ENCODE measurements at regions not wholly inside any gene's neighbourhood (a gene's known extent, or its start where the extent isn't known, plus 50 kb on each side); places are given as distances from the start of the nearest gene placed in this dataset.
"Not testable (repeated sequence)": the region's sequence is repeated elsewhere in the genome, so short reads cannot be mapped to it uniquely, and the experiment has no call there.

DNA sequence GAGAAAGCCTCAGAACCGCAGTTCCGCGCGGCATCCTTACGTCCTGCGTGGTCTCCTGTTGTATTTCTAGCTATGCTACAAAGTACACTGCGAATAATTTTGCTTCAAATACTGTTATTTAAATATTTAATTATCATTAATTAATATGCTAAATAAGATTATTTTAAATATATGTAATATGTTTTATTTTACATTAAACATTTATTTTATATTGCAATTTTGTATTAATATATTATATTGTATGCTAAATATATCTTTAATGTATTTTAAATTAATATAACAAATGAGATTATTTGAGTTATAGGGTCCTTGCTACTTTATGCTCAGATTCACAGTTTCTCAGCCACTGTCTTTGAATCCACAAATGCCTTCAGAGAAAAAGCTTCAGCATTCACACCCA, 436.7 kb downstream of the BRD1 start:
- no peak overlapping the region for H3K4me3 ChIP-seq (ENCODE audit: control insufficient read depth, low read depth, low read length)
- TF ChIP-seq, protein P1, sequence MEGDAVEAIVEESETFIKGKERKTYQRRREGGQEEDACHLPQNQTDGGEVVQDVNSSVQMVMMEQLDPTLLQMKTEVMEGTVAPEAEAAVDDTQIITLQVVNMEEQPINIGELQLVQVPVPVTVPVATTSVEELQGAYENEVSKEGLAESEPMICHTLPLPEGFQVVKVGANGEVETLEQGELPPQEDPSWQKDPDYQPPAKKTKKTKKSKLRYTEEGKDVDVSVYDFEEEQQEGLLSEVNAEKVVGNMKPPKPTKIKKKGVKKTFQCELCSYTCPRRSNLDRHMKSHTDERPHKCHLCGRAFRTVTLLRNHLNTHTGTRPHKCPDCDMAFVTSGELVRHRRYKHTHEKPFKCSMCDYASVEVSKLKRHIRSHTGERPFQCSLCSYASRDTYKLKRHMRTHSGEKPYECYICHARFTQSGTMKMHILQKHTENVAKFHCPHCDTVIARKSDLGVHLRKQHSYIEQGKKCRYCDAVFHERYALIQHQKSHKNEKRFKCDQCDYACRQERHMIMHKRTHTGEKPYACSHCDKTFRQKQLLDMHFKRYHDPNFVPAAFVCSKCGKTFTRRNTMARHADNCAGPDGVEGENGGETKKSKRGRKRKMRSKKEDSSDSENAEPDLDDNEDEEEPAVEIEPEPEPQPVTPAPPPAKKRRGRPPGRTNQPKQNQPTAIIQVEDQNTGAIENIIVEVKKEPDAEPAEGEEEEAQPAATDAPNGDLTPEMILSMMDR (IDR thresholded peaks at IDR 0.05; ENCODE audit: control insufficient read depth, insufficient read depth, low read depth, low read length, missing control alignments) = no peak
- DNase-seq (ENCODE audit: low read depth) = no peak

DNA sequence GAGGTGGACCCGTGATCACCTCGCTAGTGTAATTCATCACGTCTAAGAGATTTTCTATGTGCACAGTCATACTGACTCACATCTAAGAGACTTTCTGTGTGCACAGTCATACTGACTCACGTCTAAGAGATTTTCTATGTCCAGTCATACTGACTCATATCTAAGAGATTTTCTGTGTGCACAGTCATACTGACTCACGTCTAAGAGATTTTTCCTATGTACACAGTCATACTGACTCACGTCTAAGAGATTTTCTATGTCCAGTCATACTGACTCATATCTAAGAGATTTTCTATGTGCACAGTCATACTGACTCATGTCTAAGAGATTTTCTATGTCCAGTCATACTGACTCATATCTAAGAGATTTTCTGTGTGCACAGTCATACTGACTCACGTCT, 443.8 kb downstream of the BRD1 start:
- DNase-seq (ENCODE audit: low read depth); H3K4me3 ChIP-seq (ENCODE audit: control insufficient read depth, low read depth, low read length): not testable (repeated sequence)

DNA sequence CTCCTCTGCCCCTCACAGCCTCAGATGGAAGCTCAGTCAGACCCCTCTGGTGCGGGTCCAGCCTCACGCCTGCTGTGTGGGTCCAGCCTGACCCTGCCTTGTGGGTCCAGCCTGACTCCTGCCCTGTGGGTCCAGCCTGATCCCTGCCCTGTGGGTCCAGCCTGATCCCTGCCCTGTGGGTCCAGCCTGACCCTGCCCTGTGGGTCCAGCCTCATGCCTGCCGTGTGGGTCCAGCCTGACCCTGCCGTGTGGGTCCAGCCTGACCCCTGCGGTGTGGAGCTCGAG, 445.3 kb downstream of the BRD1 start:
- TF ChIP-seq, protein P1 (IDR thresholded peaks at IDR 0.05; ENCODE audit: control insufficient read depth, insufficient read depth, low read depth, low read length, missing control alignments) = no peak
- H3K4me3 ChIP-seq (ENCODE audit: control insufficient read depth, low read depth, low read length) = no peak overlapping the region
- DNase-seq (ENCODE audit: low read depth) = no peak

DNA sequence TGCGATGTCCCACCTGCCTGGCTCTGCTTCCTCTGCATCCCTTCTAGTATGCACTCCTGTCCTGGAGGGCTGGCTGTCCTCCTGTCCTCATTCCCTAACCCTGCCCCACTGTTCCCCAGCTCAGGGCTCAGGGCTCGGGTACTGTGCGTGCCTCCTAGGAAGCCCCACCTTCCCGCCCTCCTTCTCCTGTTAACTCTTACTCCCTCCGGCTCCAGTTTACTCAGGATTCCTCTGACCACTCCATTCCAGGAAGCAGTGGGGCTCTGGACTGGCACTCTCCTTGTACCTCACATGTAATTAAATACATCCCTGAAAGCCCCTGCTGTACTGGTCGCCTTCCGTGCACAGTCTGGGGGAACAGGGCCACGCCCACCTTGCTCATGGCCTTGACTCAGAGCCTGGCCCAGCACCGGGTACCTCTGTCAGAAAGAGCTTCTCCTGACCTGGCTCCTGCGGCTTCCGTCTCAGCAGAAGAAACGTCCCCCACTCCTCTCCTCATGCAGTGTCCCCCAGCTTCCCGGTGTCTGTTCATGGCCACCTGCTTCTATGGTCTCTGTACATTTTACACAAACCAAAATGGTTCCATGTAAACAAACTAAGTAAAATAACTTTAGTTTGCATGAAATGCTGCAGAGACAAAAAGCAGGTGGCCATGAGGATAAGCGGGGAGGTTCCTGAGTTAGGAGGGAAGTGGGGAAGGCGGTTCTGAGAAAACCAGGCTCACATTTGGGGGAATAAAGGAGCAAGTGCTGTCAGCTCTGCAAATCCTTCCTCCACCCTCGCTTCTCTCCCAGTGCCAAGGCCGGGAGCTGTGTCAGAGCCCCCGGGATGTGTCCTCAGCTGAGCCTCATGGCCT, 445.9 kb downstream of the BRD1 start:
- TF ChIP-seq, protein P1 (IDR thresholded peaks at IDR 0.05; ENCODE audit: control insufficient read depth, insufficient read depth, low read depth, low read length, missing control alignments) = no peak
- no peak overlapping the region for H3K4me3 ChIP-seq (ENCODE audit: control insufficient read depth, low read depth, low read length)
- DNase-seq (ENCODE audit: low read depth) = no peak

DNA sequence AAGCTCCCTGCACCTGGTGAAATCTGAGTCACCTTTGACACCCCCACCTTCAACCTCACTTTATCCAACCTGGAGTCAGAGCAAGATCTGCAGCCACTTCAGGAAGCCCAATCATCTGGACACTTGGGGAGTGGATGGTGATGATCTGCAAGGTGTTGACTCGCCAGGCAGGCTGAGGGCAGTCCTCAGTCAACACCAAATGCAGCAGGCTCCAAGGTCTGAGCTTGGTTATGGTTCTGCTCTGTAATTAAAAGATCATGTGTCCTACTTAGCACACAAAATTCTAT, 446.9 kb downstream of the BRD1 start:
- no peak overlapping the region for H3K4me3 ChIP-seq (ENCODE audit: control insufficient read depth, low read depth, low read length)
- TF ChIP-seq, protein P1 (IDR thresholded peaks at IDR 0.05; ENCODE audit: control insufficient read depth, insufficient read depth, low read depth, low read length, missing control alignments) = no peak
- DNase-seq (ENCODE audit: low read depth) = no peak

DNA sequence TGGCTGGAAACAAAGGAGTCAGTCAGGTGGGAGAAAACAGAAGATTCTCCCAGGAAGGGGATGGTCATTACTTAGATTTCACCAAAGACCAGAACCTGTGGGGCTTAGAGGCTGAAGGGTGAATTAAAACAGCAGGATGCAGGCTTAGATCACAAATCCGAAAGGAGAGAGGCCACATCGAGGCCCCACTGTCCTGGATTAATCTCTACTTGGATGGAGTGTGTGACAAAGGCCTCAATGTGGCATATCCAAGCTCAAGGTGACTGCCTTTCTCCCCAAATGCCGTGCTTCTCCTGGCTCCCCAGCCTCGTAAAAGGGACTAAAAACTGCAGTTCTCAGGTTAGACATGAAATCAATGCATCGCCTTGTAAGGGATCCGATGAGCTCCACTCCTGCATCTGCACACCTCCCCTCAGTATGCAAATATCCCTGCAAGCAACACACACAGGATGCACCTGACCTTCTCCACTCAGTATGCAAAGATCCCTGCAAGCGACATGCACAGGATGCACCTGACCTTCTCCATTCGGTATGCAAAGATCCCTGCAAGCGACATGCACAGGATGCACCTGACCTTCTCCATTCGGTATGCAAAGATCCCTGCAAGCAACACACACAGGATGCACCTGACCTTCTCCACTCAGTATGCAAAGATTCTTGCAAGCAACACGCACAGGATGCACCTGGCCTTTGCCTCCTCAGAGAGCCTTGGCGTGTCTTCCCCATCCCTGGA, 447.4 kb downstream of the BRD1 start:
- TF ChIP-seq, protein P1 (IDR thresholded peaks at IDR 0.05; ENCODE audit: control insufficient read depth, insufficient read depth, low read depth, low read length, missing control alignments) = no peak
- H3K4me3 ChIP-seq (ENCODE audit: control insufficient read depth, low read depth, low read length) = no peak overlapping the region
- DNase-seq (ENCODE audit: low read depth) = no peak

DNA sequence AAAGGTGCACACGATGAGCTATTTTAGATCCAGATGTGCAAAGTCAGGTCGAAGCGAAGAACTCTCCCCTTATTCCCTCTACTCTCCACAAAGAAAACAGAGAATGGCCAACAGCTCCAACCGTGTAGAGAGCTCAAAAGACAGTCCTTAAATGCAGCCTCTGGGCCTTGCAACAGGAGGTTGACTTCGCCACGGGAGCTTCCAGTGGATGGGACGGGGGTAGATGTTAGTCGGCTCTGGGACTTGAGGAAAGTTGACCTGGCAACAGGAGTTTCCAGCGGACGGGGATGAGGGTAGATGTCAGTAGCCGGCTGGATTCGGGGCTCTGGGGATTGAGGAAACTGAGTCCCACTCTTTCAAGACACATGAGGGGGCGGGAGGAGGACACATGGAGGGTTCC, 450.4 kb downstream of the BRD1 start:
- DNase-seq (ENCODE audit: low read depth) = no peak
- H3K4me3 ChIP-seq (ENCODE audit: control insufficient read depth, low read depth, low read length) = no peak overlapping the region
- TF ChIP-seq, protein P1 (IDR thresholded peaks at IDR 0.05; ENCODE audit: control insufficient read depth, insufficient read depth, low read depth, low read length, missing control alignments) = no peak

All from AG09309 (cell line).